22Rv1 (cell line): ENCODE measurements at regions not wholly inside any gene's neighbourhood (a gene's known extent, or its start where the extent isn't known, plus 50 kb on each side); places are given as distances from the start of the nearest gene placed in this dataset.

Source experiments
- H3K27ac ChIP-seq: fragments of 450-650 bp; 2 replicates; pipeline ENCODE4 v1.5.1; 2017
- CTCF ChIP-seq: fragments of 450-650 bp; IDR thresholded peaks from 2 replicates; pipeline ENCODE4 v1.5.1; 2017; ENCODE audit warnings: mild to moderate bottlenecking
- ZFX ChIP-seq: fragments of 450-650 bp; IDR thresholded peaks from 2 replicates; pipeline ENCODE4 v1.6.1; 2017; ENCODE audit warnings: antibody characterized with exemption, borderline replicate concordance

DNA sequence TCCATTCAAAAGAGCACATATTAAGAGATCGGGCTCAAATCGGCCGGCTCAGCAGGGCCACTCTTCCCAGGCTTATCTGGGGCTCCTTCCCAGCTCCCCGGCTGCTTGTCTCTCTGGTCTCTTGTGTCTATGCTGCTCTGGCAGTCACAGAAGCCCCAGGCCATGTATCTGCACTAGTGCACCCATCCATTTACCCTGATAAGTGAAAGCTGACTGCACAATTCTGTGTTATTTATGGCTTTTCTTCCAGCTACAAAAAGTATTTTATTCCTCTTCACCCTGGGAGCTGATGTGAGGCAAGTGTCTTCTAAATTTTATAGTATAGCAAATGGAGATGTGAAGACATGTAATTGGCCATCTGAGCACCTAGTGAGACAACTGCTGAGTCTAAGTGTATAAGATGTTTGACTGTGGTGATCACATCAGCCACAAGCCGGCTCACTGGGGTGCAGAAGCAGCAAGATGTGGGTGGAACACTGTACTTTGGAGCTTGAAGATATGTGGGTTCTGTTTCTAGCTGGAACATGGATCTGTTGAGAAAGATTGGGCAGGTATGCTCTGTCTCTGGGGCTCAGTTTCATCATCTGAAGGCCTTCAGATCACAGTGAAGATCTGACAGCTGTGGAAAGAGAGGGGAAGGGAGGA lies 78.1 kb upstream of the MPHOSPH6 start:
- TF ChIP-seq CTCF (no peak), ZFX (no peak)
- no peak overlapping the region for H3K27ac ChIP-seq

DNA sequence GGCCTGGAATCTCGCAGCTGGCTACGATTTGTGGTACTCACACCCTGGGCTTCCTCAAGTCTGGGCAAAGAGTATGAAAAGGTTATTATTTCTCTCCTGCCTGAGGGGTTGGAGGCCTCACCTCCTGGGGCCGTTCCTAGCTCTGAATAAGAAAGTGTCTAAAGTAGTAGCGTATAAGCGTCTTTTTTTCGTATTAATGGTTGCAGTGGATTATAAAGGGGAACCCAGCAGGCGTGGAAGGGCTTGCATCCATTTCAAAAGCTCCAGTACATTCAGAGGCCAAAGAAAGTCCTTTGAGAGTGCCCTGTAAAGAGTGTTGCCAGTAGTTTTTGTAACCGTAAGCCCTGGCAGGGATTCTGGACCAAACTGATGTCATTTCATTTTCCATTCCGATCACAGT lies 72.2 kb upstream of the MPHOSPH6 start:
- H3K27ac ChIP-seq = no peak overlapping the region

DNA sequence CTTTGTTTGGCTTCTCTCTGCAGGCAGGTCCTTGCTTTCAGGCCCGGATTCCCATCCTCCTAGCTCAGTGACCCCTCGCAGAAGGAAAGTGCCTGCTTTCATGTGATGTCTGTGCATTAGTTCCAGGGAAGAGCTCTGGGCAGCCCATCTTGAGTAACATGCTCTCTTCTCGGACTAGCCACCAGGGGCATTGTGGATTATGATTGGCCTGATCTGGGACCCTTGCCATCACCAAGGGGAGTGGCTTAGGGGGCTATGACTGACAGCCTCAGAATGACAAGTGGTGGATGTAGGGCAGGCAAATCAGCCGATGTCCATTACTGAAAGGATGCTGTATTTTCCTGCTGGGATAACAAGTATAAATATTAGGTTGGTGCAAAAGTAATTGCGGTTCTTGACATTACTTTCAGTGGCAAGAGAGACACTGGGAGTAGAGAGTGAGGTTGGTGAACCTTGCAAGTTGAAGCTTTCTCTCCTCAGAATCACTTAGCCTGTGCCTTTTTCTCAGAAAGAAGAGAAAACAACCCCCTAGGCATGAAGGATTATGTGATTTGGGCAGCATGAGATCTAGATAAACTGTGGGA lies 71.5 kb upstream of the MPHOSPH6 start:
- no peak overlapping the region for H3K27ac ChIP-seq
- TF ChIP-seq CTCF (no peak), ZFX (no peak)

More for the DNA sequence above, 72.2 kb upstream of the MPHOSPH6 start:
- TF ChIP-seq CTCF (no peak), ZFX (no peak)

- H3K27ac ChIP-seq = no peak overlapping the region
- TF ChIP-seq CTCF (no peak), ZFX (no peak)
Measured at GRCh38 chr16:82240111-82240510, 70.1 kb upstream of the MPHOSPH6 start.

GRCh38 chr16:82236875-82237274 lies 66.9 kb upstream of the MPHOSPH6 start:
- TF ChIP-seq ZFX (no peak), CTCF (no peak)

DNA sequence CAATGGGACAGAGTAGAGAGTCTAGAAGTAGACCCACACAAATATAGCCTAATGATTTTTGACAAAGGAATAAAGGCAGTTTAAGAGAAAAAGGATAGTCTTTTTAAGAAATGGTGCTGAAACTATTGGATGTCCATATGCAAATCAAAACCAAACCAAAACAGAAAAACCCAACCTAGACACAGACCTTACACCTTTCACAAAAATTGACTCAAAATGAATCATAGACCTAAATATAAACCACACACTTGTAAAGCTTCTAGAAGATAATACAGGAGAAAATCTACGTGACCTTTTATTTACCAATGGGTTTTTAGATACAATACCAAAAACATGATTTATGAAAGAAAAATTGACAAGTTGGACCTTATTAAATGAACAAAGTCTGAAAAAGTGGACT lies 66.4 kb upstream of the MPHOSPH6 start:
- TF ChIP-seq CTCF (no peak), ZFX (no peak)
- no peak overlapping the region for H3K27ac ChIP-seq

More at GRCh38 chr16:82236875-82237274, 66.9 kb upstream of the MPHOSPH6 start:
- H3K27ac ChIP-seq = no peak overlapping the region

DNA sequence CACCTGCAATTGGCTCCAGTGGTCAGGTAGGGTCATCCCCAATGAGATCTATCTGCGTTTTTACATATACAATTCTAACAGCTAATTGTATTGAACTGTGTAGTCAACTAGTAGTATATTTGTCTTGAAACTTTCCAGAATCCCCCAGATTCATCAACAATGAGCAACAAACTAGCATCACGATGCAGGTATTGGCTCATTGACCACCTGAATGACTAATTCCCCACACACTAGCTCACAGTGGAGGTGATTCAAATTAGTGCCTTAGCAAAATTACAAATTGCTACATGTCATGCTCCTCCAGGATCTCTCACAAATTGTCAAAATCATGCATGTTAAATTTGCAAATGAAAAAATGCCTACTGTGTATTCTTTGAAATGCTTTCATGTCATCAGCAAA lies 62.8 kb upstream of the MPHOSPH6 start:
- H3K27ac ChIP-seq = no peak overlapping the region
- TF ChIP-seq ZFX (no peak), CTCF (no peak)
